ENCODE measurements at regions not wholly inside any gene's neighbourhood (a gene's known extent, or its start where the extent isn't known, plus 50 kb on each side); places are given as distances from the start of the nearest gene placed in this dataset.

DNA sequence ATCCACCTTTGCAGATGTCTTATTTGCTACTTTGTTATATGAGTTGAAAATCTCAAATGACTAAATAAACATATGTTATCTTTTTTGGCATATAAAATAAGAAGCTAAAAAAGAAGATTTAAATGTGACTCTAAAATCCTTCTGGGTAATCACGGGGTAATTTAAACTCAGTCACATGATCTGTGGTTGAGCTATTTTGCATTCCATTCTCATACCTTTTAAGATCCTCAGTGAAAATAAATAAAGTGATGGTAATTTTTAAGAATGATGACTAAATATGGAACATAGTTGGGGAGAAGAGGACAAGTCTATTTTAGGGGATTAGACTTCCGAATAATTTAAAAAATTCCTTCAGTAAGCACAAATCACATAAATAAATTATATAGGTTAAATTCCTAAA, 1076.8 kb downstream of the TUSC7 start:
- DNase-seq, result no peak

DNA sequence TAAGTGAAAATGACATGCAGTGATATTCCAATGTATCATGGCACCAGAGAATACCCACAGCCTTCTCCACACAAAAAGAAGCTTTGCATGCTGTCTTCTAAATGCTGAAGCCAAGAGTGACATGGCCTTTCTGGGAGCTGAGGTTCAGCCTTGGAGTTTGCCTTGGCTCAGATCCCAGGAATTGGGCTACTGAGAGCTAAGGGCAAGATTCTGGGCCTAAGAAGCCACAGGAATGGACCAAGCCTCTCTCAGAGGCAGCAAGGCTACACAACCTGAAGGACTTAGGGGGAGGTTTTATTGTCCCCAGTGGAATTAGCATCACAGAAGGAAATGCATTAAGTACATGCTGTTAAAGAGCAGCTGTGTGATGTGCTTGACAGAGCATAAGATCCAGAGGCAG, 1078.5 kb downstream of the TUSC7 start:
- no peak for DNase-seq

DNA sequence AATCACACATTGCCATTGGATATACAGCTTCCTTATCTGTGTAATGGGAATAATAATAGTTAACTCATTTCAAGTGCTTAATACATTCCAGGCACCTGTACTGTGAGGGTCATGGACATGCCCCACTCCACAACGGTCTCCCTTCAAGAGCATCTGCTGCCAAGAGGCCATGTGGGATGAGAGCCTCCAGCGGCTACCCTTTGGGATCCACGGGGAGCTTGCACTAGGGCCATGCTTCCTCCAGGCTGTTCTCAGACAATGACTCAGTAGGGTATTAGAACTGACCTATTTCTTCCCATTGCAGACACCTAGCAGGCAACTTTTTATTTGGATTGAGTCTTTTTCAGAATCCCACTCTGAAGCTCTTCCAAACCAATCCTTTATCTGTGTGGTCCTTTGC, 1078.9 kb downstream of the TUSC7 start:
- no peak for DNase-seq

DNA sequence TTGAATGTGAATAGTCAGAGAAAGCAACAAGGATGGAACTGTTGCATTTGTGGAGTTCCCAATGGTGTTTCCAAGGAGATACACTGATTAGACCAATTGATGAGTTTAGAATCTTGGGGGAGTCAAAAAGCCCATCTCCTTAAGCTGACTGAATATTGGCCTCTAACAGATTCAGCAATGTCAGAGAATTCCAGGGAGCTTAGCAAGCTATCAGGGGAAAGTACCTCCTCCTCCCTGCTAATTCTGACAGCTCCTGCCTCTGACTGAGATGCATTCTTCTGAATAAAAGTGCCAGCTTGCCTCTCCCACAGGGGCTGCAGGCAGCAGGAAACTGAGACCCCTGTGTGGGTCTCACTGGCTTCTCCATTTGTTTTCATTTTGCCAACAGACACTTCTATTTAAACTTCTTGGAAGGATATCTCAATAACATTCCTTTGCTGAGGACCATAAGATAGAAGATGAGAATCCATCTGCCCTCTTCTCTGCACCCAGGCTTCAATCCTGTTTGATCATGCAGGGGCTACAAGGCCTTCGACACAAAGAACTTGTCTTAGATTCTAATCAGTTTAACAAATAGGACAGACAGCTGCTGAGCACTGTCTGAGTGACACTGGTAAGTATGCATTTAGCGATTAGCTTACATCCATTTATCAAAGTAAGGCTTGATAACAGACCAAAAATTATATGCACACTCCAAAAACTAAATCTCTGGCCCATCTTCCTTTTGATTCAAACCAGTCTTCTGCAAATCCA, 1080.8 kb downstream of the TUSC7 start:
- DNase-seq, result no peak

DNA sequence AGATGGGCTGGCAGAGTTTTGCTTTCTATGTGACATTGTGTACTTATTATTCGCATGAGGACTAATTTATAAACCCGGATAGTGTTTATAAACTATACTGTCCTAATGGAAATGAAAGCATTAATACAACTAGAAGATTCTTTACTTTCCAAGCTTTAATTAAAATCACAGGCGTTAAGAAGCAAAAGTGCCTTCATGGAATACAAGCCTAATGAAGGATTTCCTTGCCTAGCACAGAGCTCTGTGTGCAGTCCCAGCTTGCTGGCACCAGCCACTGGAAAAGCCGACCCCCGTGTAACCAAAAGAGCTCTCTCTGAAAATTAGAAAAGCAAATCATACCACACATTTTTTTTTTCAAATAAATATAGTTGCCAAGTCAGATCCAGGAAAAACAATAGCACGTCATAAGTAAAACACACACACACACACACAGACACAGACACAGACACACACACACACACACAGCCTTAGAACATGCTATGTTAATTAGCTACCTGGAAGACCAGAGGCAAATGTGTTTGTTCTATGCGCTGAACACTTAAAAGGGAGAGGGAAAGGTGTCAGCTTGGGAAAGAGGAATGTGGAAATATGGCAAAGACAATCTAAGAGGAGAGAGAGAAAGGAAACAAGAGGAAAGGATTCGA, 1084.2 kb downstream of the TUSC7 start:
- DNase-seq, result no peak

DNA sequence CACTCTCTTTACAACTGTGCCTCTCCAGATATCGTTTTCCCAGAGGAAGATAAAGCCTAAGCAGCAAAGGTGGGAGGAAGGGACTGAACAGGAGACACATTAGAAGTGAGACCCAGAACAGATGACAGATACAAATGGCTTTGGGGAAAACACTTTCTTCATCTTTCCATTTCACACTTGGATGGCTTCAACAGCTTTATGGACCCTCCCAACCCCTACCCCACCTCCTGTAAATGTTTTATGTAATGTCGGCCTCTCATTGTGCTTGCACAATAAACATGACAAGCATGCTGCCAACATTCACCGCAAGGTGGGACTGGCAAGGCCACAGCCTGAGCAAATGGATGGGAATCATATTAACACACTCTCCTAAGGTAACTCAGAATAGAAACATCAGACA, 1088.6 kb downstream of the TUSC7 start:
- no peak for DNase-seq

DNA sequence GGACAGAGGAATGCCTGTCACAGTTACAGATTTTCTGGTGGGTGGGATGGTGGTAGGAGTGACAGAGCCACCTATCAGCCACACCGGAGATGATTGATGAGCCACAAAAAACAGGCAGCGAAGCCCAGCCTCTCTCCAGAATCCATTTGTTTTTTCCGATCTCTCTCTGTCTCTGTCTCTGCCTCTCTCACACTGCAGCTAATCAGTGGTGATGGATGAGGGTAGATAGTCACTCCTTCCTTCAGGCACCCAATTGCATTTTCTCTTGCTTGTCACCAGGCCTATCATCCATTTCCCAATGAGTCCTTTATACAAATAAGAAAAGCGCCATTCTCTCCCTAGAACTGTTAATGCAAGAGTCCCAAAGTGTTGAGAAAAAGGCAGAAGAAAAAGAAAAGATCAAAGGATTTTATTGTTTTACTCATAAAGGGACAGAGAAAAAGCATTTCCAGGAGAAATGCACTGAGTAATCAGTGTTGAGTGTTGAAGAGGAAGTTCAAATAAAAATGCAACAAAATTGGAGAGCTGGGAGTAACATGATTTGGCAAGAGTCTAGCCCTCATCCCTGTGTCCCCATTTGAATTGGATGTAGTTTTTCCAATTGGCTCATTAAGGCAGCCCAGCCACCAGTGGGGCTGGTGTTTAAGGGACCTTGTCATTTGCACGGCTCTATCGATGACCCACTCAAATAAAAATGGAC, 1089.3 kb downstream of the TUSC7 start:
- no peak for DNase-seq

DNA sequence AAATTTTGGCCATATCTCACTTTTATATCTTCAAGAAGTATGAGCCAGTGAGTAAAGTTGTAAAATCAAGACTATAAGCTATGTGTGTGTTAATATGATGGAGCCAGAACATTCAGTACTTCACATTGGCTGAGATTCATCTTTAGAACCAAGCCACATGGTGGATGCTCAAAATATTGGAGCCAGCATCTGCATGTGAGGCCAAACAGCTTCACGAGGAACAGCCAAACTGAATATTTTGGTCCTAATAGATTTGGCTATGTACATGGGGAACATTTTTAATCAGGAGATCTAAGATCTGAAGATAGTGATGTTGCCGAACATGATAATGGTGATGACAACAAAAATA, 1089.8 kb downstream of the TUSC7 start:
- no peak for DNase-seq

DNA sequence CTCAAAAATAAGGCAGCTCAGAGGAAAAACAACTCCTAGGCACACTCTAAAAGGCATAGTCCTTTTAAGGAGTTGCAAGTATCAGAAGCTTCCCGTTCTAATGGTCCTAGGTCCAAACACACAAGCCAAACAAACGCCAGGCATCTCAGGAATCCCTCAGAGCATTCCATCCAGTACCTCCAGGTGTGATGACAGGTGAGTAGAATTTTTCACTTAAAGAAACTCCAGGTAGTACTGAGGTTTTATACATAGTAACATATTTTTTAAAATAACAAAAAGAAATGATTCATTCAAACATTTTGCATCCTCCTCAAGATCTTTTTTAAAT, 1092.3 kb downstream of the TUSC7 start:
- DNase-seq, result no peak

DNA sequence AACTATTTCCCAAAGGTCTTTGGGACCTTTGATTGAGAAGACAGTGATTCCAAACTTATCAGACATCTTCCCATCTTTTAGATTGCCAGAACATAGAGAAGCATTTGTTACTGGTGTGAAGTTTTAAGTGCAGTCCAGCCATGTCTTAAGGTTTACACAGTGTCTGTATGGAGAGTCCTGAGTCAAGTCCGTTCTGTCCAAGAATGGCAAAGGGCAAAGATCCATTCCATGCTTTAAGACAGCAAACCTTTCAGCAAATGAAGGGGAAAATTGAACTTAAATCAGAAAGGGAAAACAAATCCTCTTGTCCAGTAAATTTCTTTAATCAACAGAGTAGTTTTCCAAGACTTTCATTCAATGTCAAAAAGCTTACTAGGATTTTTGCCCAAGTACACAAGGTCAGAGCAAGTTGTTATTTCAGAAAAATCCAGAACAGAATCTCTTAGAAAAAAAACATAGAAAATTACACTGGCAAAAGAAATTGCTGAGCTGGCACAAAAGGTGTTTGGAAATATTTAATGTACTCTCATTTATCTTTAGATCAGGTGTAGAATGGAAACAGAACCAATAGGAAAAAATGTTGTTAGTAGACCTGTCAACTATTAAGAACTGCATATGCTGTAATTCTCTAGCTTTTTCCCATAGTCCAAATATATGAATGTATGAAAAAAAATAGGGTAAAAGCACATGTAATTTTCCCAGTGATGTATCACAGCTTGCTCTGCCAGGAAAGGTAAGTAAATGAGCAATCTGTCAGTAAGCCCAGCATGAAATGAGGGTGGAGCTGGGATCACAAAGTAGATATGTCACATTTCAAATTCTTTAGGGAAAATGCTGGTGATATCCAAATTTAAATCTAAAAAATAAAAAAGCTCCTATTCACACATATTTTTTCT, 1099.9 kb downstream of the TUSC7 start:
- no peak for DNase-seq

DNA sequence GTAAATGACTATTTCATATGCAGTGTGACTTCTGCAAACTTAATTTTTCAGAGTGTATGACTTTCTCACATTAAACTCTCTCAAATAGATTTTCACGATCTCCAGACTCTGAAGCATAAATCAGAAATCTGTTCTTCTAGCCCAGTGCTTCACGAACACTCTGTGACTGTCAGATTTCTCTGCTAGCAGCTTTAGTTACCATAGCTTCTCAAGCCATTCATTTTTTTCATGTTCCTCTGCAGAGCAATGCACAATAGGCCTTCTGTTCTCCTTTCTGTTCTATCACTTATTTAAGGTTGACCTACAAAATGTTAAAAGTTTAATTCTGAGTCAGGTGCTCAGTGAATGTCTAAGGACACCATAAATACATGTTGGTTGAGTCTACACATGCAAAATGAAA, 1102.2 kb downstream of the TUSC7 start:
- DNase-seq, result no peak

DNA sequence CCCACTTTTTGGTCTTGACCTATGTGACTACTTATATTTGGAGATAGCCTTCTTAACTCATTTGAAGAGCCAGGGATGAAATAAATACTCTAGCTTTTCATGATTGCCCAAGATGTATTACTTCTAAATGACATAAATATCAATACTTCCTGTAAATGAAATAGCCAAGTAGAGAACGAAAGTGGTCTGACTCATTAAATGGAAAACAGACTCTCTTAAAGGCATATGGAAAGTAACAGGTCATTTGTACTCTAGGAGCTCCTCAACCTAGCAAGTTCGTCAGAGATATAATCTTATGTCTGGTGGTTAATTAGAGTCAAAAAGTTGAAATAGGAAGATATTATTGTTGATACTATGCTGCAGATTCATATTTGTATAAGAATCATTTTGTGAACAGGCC, 1105.4 kb downstream of the TUSC7 start:
- no peak for DNase-seq

DNA sequence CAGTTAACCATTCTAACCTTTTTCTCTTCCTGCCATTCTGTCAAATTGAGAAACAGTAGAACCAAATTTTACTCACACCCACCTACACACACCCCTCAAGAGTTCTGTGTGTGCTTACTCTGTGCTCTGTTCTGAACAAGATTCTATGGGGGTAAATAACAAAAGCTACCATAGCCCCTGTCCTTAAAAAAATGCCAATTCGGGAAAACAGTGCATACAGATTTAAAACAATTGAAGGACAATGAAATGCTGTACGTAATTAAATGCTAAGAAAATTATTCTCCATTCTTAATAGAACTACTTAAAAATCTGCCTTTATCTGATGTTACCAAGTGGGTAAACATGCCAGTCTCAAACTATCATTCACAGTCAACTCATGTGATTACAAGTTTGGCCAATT, 1107.5 kb downstream of the TUSC7 start:
- no peak for DNase-seq

DNA sequence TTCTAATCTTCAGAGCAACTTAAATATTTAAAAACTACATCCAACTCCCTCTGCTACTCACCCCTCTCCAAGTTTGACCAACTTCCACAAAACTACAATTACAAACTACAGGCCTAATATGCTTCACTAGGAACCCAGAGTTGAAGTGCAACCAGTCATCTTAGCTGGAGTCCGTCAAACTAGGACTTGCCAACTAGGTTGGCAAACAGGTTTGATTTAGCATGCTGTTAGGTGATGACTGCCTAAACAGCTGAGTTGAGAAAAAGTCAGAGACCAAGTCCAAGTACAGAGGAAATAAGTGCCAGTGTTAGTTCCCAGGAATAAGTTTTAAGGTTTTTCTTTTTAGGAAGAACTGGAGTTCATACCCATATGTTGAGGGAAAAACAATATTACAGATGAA, 1109.0 kb downstream of the TUSC7 start:
- no peak for DNase-seq

DNA sequence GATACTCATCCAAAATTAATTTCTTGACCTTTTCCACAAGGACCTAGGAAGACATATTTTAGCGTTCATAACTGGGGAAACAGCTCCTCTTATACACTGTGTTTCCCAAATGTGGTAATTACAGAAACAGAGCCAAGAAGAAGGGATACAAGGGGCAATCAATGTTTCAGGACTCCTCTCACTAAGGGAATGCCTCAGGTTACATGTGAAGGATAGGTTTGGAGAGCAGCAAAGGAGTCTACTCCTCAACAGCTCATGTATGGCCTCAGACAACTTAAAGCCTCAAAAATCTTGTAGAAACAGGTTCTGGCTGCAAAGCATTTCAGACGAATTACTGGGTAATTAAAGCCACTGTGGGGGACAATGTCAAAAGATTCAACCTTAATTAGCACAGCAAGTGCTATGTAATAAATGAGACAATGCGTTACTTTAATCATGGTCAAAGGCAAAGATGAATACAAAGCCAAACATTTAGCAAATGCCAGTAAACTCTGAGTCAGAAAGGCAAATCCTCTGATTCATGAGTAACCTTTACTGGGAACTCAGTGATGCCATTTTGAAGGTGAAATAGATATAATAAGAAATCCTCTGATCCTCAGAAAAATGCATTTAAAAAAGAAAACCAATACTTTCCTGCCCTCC, 1111.2 kb downstream of the TUSC7 start:
- DNase-seq, result no peak

DNA sequence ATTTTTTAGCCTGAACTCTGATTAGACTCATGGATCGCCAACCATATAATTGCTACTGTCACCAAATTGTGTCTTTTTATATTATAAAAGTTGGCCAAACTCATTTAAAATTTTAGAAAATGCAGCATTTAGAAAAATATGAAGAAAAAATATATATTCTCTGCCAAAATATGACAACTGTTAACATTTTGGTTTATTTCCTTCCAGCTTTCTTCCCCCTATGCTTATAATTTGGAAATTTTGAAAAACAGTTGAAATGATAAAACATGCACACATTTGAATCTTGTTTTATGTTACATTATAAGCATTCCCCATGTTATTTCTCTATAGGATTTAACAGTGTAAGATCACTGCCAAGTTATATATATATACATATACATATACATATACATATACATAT, 1112.8 kb downstream of the TUSC7 start:
- no peak for DNase-seq

DNA sequence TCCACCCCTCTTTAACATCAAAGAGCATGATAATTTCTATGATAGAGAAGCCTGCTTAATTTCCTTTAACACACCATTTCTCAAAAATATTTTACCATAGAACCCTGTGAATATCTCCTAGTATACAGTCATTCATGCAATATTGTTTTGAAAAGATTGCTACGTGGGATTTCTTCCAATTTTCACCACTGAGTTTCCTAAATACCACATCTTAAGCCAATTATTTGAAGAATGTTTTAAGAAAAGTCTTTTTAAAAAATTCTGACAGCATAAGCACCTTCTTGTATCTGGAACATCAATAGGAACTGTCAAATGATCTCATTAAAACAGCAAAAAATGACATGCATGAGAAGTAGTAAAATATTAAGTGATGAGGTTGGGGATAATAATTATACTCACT, 1126.7 kb downstream of the TUSC7 start:
- no peak for DNase-seq

DNA sequence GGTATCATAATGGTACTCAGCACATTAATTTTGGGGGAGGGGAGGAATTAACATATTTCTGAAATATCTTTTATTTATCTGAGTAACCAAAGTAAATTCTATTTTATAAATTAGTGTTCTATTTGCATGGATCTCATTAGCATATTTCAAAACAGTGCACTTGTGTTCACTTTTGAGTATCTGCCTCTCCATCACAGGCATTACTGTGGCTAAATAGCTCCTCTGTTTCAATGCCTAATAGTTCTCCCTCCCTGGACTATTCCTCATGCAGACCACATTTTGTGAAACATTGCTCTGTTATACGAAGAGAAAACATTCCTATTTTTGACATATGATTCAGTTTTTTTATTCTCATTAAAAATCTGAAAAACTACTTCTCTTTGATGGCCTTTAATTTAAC, 1127.8 kb downstream of the TUSC7 start:
- no peak for DNase-seq

DNA sequence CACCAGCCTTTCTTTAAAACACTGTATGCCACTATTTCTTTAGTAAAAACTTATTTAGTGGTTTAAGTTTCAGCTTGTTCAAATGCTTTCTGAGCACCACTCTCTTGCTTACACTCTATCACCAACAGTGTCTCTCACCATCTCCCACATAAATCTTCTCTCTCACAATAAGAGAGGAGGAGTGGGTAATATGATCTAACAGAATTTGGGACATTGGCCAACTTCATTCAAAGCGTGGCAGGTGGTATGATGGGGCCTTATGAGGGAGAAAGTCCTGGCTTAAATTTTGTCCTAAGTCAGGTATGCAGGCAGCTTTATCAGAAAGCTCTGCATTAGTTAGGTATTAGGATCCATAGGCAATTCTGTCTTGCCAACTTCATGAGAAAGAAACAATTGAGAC, 1132.5 kb downstream of the TUSC7 start:
- no peak for DNase-seq

DNA sequence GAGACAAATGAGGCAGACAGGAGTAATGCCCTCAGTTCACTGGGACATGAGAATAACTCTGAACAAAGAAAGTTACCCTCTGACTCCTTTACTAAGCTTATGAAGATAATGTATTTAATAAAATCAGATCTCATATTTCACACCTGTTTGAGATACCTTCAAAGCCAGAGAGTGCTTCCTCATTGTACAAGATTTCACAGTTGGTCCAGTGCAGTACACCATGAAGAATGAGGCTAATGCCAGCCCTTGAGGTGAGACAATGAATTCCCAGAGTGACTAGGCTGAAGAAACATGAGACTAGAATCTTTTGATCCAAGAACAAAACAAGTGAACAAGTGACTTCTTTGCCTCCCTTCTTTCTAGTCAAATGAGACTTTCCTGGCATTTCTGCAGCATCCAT, 1133.8 kb downstream of the TUSC7 start:
- no peak for DNase-seq

DNA sequence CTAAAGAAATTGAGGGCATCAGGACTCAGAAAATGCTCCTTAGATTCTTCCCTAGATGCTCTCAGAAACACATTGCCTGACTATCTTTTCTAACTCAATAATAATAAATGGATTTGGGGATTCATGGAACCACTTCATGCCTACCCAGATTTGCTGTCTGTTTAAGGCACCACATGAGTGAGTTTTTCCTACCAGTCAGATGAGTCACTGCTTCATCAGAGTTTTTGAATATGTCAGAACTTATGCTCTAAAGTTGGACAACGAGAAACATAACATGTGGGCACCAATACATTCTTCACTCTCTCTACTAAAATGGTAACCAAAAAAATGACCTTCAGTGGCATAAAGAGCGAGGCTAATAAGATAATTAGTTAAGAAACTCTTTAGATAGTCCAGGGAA, 1135.1 kb downstream of the TUSC7 start:
- no peak for DNase-seq

DNA sequence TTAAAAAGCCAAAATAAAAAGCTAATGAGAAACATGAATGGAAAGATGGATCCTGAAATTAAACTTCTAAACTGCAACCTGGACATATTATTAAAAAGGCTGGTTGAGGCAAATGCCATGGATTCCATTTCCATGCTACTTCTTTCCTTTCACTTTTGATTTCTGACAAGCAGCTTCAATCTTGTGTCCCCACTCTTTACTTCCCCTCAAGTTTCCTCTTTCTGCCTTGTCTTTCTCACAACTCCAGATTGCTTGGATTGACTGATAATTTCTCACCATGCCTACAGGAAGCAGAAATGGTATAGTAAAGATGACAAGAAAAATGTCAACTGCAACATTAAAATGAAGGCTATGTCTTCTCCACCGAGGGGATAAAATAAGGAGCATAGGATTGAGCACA, 1136.7 kb downstream of the TUSC7 start:
- DNase-seq, result no peak

DNA sequence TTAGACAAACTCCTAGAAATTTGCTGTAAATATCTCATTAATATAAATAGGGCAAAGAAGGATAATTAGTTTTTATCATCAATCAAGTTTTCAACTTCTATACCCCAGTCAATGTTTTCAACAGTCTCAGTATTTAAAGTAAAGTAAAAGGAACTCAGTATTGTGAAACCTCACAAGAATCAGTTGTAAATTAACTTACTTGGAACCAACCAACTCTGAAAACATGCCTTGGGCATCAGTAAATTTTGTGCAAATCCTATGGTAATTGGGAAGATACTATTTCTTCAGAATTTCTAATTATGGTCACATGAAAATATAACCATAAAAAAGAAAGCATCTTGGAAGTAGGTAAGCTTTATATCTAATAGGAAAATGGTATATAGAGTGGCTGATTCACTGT, 1139.0 kb downstream of the TUSC7 start:
- DNase-seq, result no peak

Data from tongue (tissue), 1 donor.